Testis (tissue), 2 donors: ENCODE measurements at regions not wholly inside any gene's neighbourhood (a gene's known extent, or its start where the extent isn't known, plus 50 kb on each side); places are given as distances from the start of the nearest gene placed in this dataset.

Experiments
- DNase-seq: peaks from one replicate; pipeline ENCODE4 v3.0.0-alpha.2; 2019
- H3K27ac ChIP-seq, 2 donors: fragments of 200-600 bp; sonication (generic); one replicate each; pipeline ENCODE4 v1.5.1; 2019
- H3K27me3 ChIP-seq: fragments of 200-600 bp; sonication (generic); one replicate; pipeline ENCODE4 v1.5.1; 2019
- H3K36me3 ChIP-seq: fragments of 200-600 bp; sonication (generic); one replicate; pipeline ENCODE4 v1.5.1; 2017; ENCODE audit warnings: low read depth; ENCODE audit errors: missing control alignments
- H3K4me1 ChIP-seq: fragments of 200-600 bp; sonication (generic); one replicate; pipeline ENCODE4 v1.5.1; 2019
- H3K4me3 ChIP-seq, 2 donors: fragments of 200-600 bp; sonication (generic); one replicate each; pipeline ENCODE4 v1.5.1; 2017 to 2019
- H3K9me3 ChIP-seq: fragments of 200-600 bp; sonication (generic); one replicate; pipeline ENCODE4 v1.5.1; 2017
- CTCF ChIP-seq, 3 experiments: fragments of 450-650 bp in 2 of 3; fragments of 200-600 bp in 1 of 3; sonication (generic) in 1 of 3; IDR thresholded peaks; one replicate each; pipeline ENCODE4 v1.5.1; 2016 to 2019; ENCODE audit warnings: antibody characterized with exemption in 3 of 3, mild to moderate bottlenecking in 2 of 3, moderate library complexity in 1 of 3
- POLR2A ChIP-seq: fragments of 450-650 bp; IDR thresholded peaks from one replicate; pipeline ENCODE4 v1.6.1; 2017; ENCODE audit warnings: antibody characterized with exemption, mild to moderate bottlenecking, moderate library complexity
- WGBS, 2 donors: methylation state at CpG; one replicate each; pipeline ENCODE4 v1.1.5; 2018; 5-methylcytosine and 5-hydroxymethylcytosine counted together
- intact Hi-C: fragments of 100-400 bp; cut with DNase I; formaldehyde crosslinking; loops from one replicate; pipeline ENCODE4 v1.15.1; 2023; ENCODE audit warnings: low total_unique reads

- H3K4me1 ChIP-seq, result no peaks in the 10 kb centered on the region
- no peak overlapping the region for H3K27ac ChIP-seq
- intact Hi-C loops, result no loop called here
- no peaks in the 10 kb centered on the region for H3K9me3 ChIP-seq
- no peak for DNase-seq
- no peaks in the 10 kb centered on the region for H3K27me3 ChIP-seq
- no peak overlapping the region for H3K4me3 ChIP-seq
- TF ChIP-seq CTCF (IDR thresholded peaks at IDR 0.05) (no peak), POLR2A (no peak)
- 80 to 85% methylated on average over 6 of the region's 6 CpGs for WGBS, 2 donors
- H3K36me3 ChIP-seq, result no peaks in the 10 kb centered on the region
These were observed 244.7 kb upstream of the CELF2 start for GRCh38 chr10:10772874-10773508.

- Histone ChIP-seq H3K36me3 (no peaks in the 10 kb centered on the region), H3K27ac (no peak overlapping the region), H3K4me3 (no peak overlapping the region), H3K9me3 (no peaks in the 10 kb centered on the region), H3K27me3 (no peaks in the 10 kb centered on the region), H3K4me1 (no peaks in the 10 kb centered on the region)
- WGBS, 2 donors, result 94 to 96% methylated on average over 9 of the region's 9 CpGs
- TF ChIP-seq POLR2A (no peak), CTCF (IDR thresholded peaks at IDR 0.05) (no peak)
- no peak for DNase-seq
- intact Hi-C loops, result no loop called here
These were observed 243.3 kb upstream of the CELF2 start for GRCh38 chr10:10774416-10774815.

GRCh38 chr10:10776363-10776762 is 241.3 kb upstream of the CELF2 start:
- Histone ChIP-seq H3K9me3 (no peaks in the 10 kb centered on the region), H3K4me3 (no peak overlapping the region), H3K4me1 (no peaks in the 10 kb centered on the region), H3K36me3 (no peaks in the 10 kb centered on the region), H3K27ac (no peak overlapping the region), H3K27me3 (no peaks in the 10 kb centered on the region)
- TF ChIP-seq POLR2A (no peak), CTCF (IDR thresholded peaks at IDR 0.05) (no peak)
- DNase-seq, result no peak
- intact Hi-C loops, result no loop called here
- 93 to 97% methylated on average over 9 of the region's 9 CpGs for WGBS, 2 donors

GRCh38 chr10:10777279-10777678 is 240.4 kb upstream of the CELF2 start:
- Histone ChIP-seq H3K9me3 (no peaks in the 10 kb centered on the region), H3K27me3 (no peaks in the 10 kb centered on the region), H3K4me1 (no peaks in the 10 kb centered on the region), H3K4me3 (no peak overlapping the region), H3K27ac (no peak overlapping the region), H3K36me3 (no peaks in the 10 kb centered on the region)
- no peak for DNase-seq
- TF ChIP-seq POLR2A (no peak), CTCF (IDR thresholded peaks at IDR 0.05) (no peak)
- intact Hi-C loops, result no loop called here
- 93 to 94% methylated on average over 5 of the region's 5 CpGs for WGBS, 2 donors

- no peak for DNase-seq
- H3K27ac ChIP-seq, result no peak overlapping the region
- intact Hi-C loops, result no loop called here
- 82 to 87% methylated on average over 5 of the region's 5 CpGs for WGBS, 2 donors
- H3K9me3 ChIP-seq, result no peaks in the 10 kb centered on the region
- no peaks in the 10 kb centered on the region for H3K4me1 ChIP-seq
- H3K36me3 ChIP-seq, result no peaks in the 10 kb centered on the region
- no peak overlapping the region for H3K4me3 ChIP-seq
- no peaks in the 10 kb centered on the region for H3K27me3 ChIP-seq
- no peak for TF ChIP-seq CTCF (IDR thresholded peaks at IDR 0.05)
These were observed 239.9 kb upstream of the CELF2 start for GRCh38 chr10:10777723-10778122.
